HepG2 (cell line): ENCODE measurements at regions not wholly inside any gene's neighbourhood (a gene's known extent, or its start where the extent isn't known, plus 50 kb on each side); places are given as distances from the start of the nearest gene placed in this dataset.

Experiments
- ARHGAP35 ChIP-seq: sonication (generic); formaldehyde crosslinking; IDR thresholded peaks from 2 replicates; pipeline ENCODE4 v1.9.0; 2022; ENCODE audit warnings: mild to moderate bottlenecking, inconsistent platforms, moderate library complexity, missing genetic modification reagents, borderline replicate concordance
- EED ChIP-seq: sonication (generic); formaldehyde crosslinking; IDR thresholded peaks from 2 replicates; pipeline ENCODE4 v1.5.0; 2020; ENCODE audit warnings: mild to moderate bottlenecking, missing genetic modification reagents
- EZH2 ChIP-seq: conservative IDR thresholded peaks from 2 replicates; pipeline ENCODE4 v1.6.1; 2012; ENCODE audit warnings: mild to moderate bottlenecking, low read depth, low read length, moderate library complexity
- IRF1 ChIP-seq: sonication (generic); formaldehyde crosslinking; IDR thresholded peaks from 2 replicates; pipeline ENCODE4 v1.4.0; 2020; ENCODE audit warnings: low read depth, mild to moderate bottlenecking, missing genetic modification reagents
- NR2F1 ChIP-seq, 2 experiments: fragments of 450-650 bp in 1 of 2; formaldehyde crosslinking in 1 of 2; IDR thresholded peaks; 2 replicates each; pipeline versions ENCODE4 v1.5.0 to v1.6.1; 2016 to 2020; ENCODE audit warnings: mild to moderate bottlenecking in 1 of 2, missing compliant biosample characterization in 1 of 2, missing genetic modification reagents in 1 of 2, moderate library complexity in 1 of 2
- ZNF296 ChIP-seq: sonication (generic); formaldehyde crosslinking; conservative IDR thresholded peaks from 2 replicates; pipeline ENCODE4 v1.5.0; 2020; ENCODE audit warnings: mild to moderate bottlenecking, missing genetic modification reagents
- TF ChIP-seq, protein P1 (sequence below): sonication (generic); formaldehyde crosslinking; IDR thresholded peaks from 2 replicates; pipeline ENCODE4 v1.5.0; 2020; ENCODE audit warnings: mild to moderate bottlenecking, missing genetic modification reagents, moderate library complexity
- TF ChIP-seq, protein P2 (sequence below): fragments of 450-650 bp; IDR thresholded peaks from 2 replicates; pipeline ENCODE4 v1.6.1; 2016

- no peak for TF ChIP-seq IRF1 (CRISPR knock-in tag)
- TF ChIP-seq, protein P1, sequence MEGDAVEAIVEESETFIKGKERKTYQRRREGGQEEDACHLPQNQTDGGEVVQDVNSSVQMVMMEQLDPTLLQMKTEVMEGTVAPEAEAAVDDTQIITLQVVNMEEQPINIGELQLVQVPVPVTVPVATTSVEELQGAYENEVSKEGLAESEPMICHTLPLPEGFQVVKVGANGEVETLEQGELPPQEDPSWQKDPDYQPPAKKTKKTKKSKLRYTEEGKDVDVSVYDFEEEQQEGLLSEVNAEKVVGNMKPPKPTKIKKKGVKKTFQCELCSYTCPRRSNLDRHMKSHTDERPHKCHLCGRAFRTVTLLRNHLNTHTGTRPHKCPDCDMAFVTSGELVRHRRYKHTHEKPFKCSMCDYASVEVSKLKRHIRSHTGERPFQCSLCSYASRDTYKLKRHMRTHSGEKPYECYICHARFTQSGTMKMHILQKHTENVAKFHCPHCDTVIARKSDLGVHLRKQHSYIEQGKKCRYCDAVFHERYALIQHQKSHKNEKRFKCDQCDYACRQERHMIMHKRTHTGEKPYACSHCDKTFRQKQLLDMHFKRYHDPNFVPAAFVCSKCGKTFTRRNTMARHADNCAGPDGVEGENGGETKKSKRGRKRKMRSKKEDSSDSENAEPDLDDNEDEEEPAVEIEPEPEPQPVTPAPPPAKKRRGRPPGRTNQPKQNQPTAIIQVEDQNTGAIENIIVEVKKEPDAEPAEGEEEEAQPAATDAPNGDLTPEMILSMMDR (CRISPR knock-in tag) = no peak
- no peak for TF ChIP-seq ZNF296 (CRISPR knock-in tag)
- no peak for TF ChIP-seq EED (CRISPR knock-in tag)
- no peak for TF ChIP-seq EZH2
- TF ChIP-seq, protein P2, sequence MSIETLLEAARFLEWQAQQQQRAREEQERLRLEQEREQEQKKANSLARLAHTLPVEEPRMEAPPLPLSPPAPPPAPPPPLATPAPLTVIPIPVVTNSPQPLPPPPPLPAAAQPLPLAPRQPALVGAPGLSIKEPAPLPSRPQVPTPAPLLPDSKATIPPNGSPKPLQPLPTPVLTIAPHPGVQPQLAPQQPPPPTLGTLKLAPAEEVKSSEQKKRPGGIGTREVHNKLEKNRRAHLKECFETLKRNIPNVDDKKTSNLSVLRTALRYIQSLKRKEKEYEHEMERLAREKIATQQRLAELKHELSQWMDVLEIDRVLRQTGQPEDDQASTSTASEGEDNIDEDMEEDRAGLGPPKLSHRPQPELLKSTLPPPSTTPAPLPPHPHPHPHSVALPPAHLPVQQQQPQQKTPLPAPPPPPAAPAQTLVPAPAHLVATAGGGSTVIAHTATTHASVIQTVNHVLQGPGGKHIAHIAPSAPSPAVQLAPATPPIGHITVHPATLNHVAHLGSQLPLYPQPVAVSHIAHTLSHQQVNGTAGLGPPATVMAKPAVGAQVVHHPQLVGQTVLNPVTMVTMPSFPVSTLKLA = no peak
- no peak for TF ChIP-seq NR2F1 (CRISPR knock-in tag; IDR thresholded peaks at IDR 0.05)
- no peak for TF ChIP-seq ARHGAP35 (CRISPR knock-in tag)
These were observed 203.3 kb upstream of the FAM241A start for GRCh38 chr4:111941957-111942356.
